ENCODE measurements at regions not wholly inside any gene's neighbourhood (a gene's known extent, or its start where the extent isn't known, plus 50 kb on each side); places are given as distances from the start of the nearest gene placed in this dataset.

DNA sequence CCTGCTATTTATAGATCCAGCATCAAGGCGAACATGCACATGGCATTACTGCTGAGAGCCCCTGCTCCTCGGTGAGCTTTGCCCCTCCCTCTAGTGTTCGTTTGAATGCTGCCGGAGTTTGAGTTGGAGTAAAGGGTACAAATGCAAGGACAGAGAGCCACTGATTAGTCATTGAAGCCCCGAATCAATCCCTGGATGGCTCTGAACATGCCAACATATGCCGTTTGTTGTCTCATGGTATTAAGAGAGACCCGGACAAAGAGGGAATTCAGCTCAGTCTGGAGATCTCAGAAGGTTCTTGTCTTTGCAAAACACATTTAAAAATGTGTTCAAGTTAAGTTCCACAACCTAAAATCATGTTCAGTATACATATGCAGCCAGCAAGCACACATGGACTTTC, 789.2 kb upstream of the NR2F2 start:
- no peak for DNase-seq

- DNase-seq, result no peak
Observed at GRCh38 chr15:95549168-95549738, 781.2 kb upstream of the NR2F2 start.

DNA sequence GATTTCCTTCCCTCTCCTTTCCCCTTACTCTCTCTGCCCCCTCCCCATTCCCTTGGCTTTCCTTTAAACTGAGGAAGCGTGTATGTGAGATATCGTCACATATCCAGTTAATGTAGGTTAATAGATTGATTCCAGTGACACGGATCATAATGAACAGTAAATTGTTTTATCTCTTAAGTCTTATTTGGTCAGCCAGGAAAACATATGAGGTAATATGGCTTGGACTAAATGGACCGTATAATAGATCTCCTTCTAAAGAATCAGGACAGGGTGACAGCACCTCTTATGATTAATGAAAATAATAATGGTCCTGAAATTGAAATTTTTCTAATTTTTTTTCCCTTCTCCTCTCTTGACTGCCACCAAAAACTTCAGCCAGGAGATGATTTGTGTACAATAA, 779.8 kb upstream of the NR2F2 start:
- DNase-seq, result no peak

GRCh38 chr15:95556225-95556624, 774.3 kb upstream of the NR2F2 start:
- DNase-seq, result no peak

GRCh38 chr15:95556866-95557225, 773.7 kb upstream of the NR2F2 start:
- no peak for DNase-seq

DNA sequence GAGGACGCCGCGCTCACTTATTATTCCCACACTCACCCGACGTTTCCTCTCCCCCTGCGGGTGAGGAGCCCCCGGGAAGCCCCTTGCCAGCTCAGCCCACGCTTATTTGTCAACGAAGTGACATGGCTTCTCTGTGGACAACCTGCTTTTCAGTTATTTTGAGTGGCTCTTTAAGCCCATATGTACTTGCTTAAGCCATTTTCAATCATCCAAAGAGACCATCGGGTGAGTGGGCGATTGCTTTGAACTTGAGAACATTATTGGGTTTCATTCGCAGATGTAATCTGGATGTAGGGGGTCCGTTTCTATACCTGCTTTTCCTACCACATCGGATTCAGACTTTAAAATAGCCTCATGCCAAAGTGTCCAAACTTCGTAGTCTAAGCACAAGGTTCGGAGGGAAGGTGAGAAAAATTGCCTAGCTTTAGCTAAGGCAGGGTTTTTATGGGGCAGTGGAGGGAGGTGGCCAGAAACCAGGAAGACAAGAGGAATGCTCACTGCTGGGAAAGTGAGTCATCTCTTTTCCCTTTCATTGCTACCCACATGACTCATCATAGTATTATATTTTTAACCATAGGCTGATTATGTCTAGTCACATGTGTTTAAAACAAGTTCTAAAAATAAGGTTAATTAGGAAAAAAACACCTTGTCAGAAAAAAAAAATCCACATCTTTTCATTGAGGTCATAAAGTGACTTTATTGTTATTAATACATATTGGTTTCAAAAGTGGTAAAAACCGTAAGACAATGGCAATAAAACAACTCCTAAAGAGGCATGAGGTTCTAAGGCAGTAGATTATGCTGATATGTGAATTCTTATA, 773.1 kb upstream of the NR2F2 start:
- no peak for DNase-seq

- DNase-seq, result no peak
Observed at GRCh38 chr15:95558131-95558530, 772.4 kb upstream of the NR2F2 start.

DNA sequence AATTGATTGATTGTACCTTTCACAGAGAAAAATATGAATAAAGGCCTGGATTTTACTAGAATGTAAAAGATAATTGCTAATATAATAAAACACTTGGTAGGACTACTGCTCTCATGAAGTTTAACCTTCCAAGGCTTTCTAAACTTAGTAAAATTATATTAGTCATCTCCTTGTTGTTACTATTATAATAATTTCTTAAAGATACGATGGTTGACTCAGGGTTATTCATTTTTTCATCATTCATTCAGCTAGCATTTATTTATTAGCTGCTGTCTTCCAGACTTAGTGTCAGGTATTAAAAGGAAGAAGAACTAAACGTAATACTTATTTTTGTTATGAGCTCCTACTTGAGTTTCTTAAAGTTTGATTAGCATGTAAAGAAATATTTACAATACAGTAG, 771.6 kb upstream of the NR2F2 start:
- no peak for DNase-seq

- no peak for DNase-seq
Observed at GRCh38 chr15:95559875-95560394, 770.6 kb upstream of the NR2F2 start.

DNA sequence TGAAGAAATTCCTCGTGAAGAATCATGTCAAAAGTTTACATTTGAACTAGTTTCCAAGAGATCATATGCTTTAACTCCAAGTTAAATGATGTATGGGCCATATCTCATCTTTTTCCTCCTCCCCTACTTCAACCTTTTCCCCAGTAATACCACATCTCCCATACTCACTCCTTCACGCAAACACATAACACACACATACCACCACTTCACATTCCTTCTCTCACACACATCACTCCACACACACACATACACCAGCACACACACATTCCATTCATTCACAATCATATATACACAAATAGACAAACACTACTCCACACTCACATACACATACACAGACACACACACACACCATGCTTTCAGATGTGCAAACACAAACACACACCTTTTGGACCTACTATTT, 769.0 kb upstream of the NR2F2 start:
- no peak for DNase-seq

GRCh38 chr15:95563634-95564033, 766.9 kb upstream of the NR2F2 start:
- no peak for DNase-seq

DNA sequence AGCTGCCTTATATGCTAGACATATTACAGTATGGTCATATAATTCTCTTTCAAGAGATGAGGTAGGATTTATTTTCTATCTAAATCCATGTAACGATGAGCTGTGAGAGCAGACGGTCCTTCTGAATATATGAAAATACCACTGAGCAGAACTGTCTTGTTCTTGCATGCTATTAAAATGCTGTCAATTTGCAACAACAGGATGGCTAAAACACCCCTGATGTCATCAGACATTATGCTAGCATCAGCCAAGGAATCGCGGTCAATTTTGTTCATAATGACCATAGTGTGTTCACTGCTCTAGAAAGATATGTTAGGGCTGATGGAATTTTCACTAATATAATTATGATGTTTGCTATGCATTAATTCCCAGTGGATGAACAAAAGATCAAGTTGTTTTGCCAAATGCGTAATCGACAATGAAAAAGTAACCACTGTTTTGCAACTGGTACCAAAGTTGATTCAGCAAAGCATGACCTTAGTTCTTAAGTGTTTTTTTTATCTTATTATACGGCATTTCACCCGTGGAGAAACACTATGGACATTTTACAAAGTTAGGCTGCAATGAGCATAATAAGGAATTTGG, 765.4 kb upstream of the NR2F2 start:
- no peak for DNase-seq

GRCh38 chr15:95565690-95566089, 764.8 kb upstream of the NR2F2 start:
- DNase-seq, result no peak

- DNase-seq, result no peak
Observed at GRCh38 chr15:95567686-95568085, 762.8 kb upstream of the NR2F2 start.

GRCh38 chr15:95574053-95574452, 756.4 kb upstream of the NR2F2 start:
- no peak for DNase-seq

GRCh38 chr15:95577927-95578326, 752.6 kb upstream of the NR2F2 start:
- DNase-seq, result no peak

- no peak for DNase-seq
Observed at GRCh38 chr15:95580121-95580520, 750.4 kb upstream of the NR2F2 start.

GRCh38 chr15:95581595-95581994, 748.9 kb upstream of the NR2F2 start:
- no peak for DNase-seq

DNA sequence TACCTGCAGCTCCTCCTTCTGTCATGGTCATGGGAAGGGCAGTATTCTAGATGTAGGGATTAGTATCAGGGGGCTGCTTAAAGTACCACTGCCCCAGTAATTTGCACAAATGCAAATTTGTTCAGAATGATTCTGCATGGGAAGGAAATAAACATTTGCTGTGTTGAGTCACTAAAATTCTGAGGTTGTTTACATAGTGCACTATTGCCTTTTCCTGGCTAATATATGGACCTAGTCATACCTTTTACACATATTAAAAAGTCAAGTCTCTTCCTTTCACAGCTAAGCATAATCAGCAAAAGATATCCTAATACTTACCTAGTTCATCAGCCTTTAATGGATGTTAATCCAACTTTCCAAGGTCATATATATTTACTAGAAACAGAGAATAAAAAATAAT, 746.4 kb upstream of the NR2F2 start:
- no peak for DNase-seq

DNA sequence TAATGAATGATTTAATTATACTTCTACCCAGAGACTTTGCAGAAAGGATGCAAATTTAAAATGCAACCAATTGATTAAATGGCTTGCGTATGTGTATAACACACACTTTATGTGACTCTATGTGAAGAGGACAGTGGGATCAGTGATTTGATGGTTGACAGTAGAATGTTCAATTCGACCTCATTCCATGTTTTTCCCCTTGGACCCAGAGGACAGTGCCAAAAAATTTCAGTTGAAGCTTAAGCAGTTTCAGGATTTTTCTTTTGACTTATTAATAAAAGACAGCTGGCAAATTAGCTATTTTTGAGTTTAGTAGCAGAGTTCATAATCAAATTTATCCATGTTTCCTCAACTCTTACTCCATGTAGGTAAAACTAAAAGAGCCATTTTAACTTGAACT, 742.4 kb upstream of the NR2F2 start:
- DNase-seq, result no peak

DNA sequence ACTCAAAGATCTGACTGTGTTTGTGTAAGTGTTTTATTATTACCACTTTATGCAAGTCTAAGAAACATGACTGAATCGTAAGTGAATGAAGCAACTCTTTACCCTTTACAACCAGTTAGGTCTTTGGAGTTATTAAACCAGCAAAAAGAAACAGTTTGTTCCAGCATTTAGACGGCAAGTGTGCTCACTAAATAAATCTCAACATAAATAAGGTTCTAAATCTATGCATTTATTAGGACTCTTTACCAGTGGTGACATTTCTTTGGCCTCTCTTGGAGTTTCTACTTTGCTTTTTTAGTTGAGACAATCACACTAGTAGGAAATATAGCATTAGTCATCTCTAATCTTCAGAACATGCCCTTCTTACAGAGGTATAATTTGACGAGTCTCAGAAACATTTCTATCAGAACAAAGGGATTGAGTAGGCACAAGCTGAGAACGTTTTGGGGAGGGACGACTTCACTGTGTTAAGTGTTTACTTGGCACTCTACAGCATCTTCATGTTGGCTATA, 739.9 kb upstream of the NR2F2 start:
- no peak for DNase-seq

DNA sequence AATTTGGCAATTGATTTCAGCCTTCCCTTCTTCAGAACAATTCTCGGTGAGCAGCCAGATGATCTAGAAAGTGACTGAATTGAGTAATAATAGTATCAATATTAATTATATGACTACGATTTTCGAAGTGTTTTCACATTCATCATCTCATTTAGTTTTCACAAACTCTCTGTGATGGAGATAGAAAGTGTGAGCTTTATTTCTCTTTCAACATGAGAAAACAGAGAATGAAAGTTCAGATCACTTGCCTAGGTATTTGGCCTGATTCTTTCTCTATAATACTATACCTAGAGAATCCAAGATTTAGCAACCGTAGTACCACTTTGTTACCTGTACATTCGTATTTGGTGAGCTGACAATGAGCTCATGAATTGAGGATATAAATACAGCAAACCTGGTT, 739.2 kb upstream of the NR2F2 start:
- DNase-seq, result no peak

GRCh38 chr15:95591886-95592285, 738.6 kb upstream of the NR2F2 start:
- no peak for DNase-seq

DNA sequence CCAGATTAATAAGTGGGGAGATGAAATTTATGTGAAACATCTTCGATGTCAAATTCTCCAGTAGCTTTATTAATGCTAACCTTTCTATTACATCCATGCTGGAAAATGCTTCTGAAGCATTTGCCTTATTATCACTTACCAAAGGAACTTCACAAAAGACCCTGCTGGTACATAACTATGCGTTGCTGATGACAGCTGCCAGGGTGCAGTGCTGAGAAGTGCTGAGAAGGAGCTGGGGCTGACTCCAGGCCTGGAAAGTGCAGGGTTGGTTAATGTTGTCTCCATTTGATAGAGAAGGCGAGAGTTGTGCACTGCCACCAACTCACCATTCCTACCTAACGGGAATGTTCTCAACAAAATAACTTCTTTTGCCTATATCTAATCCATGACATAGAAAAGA, 736.0 kb upstream of the NR2F2 start:
- DNase-seq, result no peak
